Esophagus (tissue), 2 donors: ENCODE measurements at regions not wholly inside any gene's neighbourhood (a gene's known extent, or its start where the extent isn't known, plus 50 kb on each side); places are given as distances from the start of the nearest gene placed in this dataset.
"Not testable (repeated sequence)": the region's sequence is repeated elsewhere in the genome, so short reads cannot be mapped to it uniquely, and the experiment has no call there.

Experiments
- H3K27ac ChIP-seq, 2 donors: one replicate each; pipeline ENCODE4 v1.5.1; 2013; ENCODE audit warnings: low read depth in 2 of 2, mild to moderate bottlenecking in 2 of 2, inconsistent platforms in 1 of 2, low read length in 1 of 2, moderate library complexity in 1 of 2
- H3K27me3 ChIP-seq, 2 donors: one replicate each; pipeline ENCODE4 v1.6.1; 2013; ENCODE audit warnings: low read length in 2 of 2, control low read depth in 1 of 2, mild to moderate bottlenecking in 1 of 2; ENCODE audit not compliant: insufficient read depth in 2 of 2, control insufficient read depth in 1 of 2
- H3K36me3 ChIP-seq, 2 donors: one replicate each; pipeline ENCODE4 v1.6.1; 2013; ENCODE audit warnings: low read length in 1 of 2; ENCODE audit not compliant: control insufficient read depth in 2 of 2, insufficient read depth in 2 of 2
- H3K4me1 ChIP-seq, 2 donors: one replicate each; pipeline ENCODE4 v1.6.1; 2013; ENCODE audit warnings: low read length in 1 of 2; ENCODE audit not compliant: control insufficient read depth in 2 of 2, insufficient read depth in 2 of 2
- H3K4me3 ChIP-seq, 2 donors: one replicate each; pipeline ENCODE4 v1.5.1; 2013; ENCODE audit warnings: low read length in 2 of 2, mild to moderate bottlenecking in 2 of 2, low read depth in 1 of 2, moderate library complexity in 1 of 2
- H3K9me3 ChIP-seq, 2 donors: one replicate each; pipeline ENCODE4 v1.6.1; 2013; ENCODE audit warnings: mild to moderate bottlenecking in 2 of 2, low read depth in 1 of 2, low read length in 1 of 2, moderate library complexity in 1 of 2; ENCODE audit not compliant: control insufficient read depth in 2 of 2, insufficient read depth in 1 of 2
- WGBS, 2 donors: extraction: QIAGEN DNeasy Blood & Tissue Kit; methylation state at CpG; one replicate each; pipeline ENCODE4 v1.1.7; 2013; 5-methylcytosine and 5-hydroxymethylcytosine counted together
- donor health status: healthy with polysubstance abuse.
- donor health status: Bipolar disorder and iron deficiency.

DNA sequence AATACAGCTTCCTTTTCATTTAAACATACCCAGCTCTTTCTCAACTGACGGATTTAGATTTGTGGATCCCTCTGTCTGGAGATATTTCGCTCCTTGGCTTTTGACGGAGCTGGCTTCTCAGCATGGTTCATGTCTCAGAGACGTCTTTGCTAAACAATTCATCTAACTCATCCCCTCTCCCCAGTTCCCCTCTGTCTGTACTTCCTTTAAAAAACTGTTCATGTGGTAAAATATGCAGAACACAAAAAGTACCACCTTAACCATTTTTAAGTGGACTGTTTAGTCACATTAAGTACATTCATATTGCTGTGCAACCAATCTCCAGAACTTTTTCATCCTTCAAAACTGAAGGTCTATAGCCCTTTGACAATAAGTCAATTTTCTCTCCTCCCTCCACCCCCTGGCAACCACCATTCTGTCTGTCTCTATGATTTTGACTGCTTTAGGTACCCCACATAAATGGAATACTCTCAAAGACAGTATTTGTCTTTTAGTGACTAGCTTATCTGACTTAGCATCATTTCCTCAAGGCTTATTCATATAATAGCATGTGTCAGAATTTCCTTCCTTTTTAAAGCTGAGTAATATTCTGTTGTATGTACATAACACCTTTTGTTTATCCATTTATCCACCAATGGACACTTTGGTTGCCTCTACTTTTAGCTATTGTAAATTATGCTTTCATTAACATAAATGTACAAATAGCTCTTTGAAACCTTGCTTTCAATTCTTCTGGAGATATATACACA, 399.8 kb upstream of the SOX5 start:
- WGBS, 2 donors = 92 to 96% methylated on average over 4 of the region's 4 CpGs
- Histone ChIP-seq H3K27ac (no peak overlapping the region), H3K4me1 (no peaks in the 10 kb centered on the region), H3K9me3 (no peaks in the 10 kb centered on the region), H3K4me3 (no peak overlapping the region), H3K27me3 (no peaks in the 10 kb centered on the region), H3K36me3 (no peaks in the 10 kb centered on the region)

DNA sequence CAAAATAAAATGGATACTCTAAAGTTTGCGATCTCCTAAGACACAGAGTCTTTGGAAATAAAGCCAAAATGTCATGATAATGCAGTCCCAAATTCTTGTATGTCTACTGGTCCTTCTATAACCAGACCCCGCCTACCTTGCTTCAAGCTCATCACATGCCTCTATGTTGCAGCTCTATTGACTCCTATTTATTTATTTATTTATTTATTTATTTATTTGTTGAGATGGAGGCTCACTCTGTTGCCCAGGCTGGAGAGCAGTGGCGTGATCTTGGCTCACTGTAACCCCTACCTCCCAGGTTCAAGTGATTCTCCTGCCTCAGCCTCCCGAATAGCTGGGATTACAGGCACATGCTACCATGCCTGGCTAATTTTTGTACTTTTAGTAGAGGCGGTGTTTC, 398.7 kb upstream of the SOX5 start:
- H3K27me3 ChIP-seq, H3K4me1 ChIP-seq, H3K27ac ChIP-seq, H3K9me3 ChIP-seq, H3K4me3 ChIP-seq, H3K36me3 ChIP-seq: not testable (repeated sequence)
- 90 to 97% methylated on average over 5 of the region's 5 CpGs for WGBS, 2 donors

DNA sequence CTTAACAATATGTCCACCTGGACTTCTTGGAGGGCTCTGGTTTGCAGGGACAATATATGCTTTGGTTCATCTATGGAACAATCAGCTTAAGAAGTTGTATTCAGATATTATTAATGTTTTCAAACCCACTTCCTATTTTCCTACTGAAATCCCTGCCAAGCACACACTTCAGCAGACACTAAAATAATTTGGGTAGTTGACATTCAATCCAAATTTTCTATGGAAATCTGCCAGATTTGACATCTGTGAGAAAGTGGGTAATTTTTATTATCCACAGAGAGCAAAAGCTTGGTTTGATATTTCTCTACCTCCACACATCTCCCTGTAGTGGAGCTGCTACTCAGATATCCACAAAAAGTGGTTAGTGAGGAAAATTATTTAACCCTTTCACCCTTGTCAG, 378.8 kb upstream of the SOX5 start:
- no peaks in the 10 kb centered on the region for H3K4me1 ChIP-seq
- H3K4me3 ChIP-seq = no peak overlapping the region
- H3K27me3 ChIP-seq = no peaks in the 10 kb centered on the region
- no peak overlapping the region for H3K27ac ChIP-seq
- no peaks in the 10 kb centered on the region for H3K36me3 ChIP-seq
- no peaks in the 10 kb centered on the region for H3K9me3 ChIP-seq

DNA sequence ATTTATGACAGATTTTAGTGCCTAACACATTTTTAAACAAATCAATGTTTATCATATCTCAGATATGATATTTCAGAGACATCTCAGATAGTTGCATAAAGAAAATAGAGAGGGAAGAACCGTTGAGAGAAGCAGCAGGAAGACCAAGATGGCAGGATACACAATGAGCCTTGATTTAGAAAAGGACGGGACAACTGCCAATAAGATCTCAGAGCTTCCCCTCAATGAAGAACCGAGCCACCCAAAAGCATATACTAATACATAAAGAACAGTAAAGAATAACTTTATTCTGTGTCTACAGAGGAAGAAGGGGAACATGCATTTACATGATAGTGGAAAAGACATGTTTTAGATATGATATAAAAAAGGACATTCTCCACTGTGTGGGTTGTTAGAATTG, 375.9 kb upstream of the SOX5 start:
- Histone ChIP-seq H3K9me3 (no peaks in the 10 kb centered on the region), H3K4me3 (no peak overlapping the region), H3K27me3 (no peaks in the 10 kb centered on the region), H3K36me3 (no peaks in the 10 kb centered on the region), H3K27ac (no peak overlapping the region), H3K4me1 (no peaks in the 10 kb centered on the region)
- WGBS, 2 donors = 79 to 84% methylated on average over 3 of the region's 3 CpGs

DNA sequence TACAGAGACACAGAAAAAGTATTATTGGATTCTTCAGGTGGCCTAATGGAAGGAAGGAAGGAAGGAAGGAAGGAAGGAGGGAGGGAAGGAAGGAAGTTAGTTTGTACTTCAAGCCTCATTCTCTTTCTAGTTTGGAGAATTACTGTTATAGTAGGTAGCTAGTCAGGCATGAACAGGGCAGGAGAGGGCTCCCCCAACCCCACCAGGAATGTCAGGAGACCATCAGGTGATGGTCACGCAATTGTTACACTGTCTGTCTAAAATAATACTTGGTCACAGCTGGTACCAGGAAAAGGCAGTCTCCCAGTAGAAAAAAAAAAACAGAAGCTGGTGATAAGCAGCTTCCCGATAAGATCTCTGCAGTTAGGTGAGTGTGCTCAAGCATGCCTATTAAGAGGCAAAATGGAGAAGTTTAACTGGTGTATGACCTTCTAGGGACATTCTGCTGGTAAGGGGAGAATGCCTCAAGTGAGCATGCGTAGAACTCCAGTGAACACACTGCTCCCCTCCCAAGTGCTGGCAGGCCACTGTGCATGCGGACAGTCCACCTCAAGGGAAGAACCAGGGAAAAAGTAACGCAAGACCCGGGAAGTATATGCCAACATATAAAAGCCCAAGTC, 358.4 kb upstream of the SOX5 start:
- Histone ChIP-seq H3K9me3 (no peaks in the 10 kb centered on the region), H3K36me3 (no peaks in the 10 kb centered on the region), H3K4me3 (no peak overlapping the region), H3K27me3 (no peaks in the 10 kb centered on the region), H3K4me1 (no peaks in the 10 kb centered on the region), H3K27ac (no peak overlapping the region)
- 82 to 88% methylated on average over 6 of the region's 6 CpGs for WGBS, 2 donors

DNA sequence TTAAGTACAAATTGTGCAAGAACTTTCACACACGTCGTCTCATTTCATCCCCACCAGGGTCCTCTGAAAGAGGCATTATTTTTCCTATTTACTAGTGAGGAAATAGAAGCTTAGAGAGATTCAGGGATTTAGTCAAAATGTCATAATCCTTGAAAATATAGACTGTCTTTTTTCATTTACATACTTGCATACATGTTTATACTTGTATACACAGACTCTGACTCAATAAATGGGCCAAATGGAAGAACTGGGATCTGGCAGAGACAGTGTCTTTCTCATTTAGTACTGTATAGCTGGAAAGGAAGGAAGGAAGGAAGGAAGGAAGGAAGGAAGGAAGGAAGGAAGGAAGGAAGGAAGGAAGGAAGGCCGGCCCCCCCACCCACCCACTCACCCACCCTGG, 357.7 kb upstream of the SOX5 start:
- WGBS, 2 donors = 64 to 79% methylated on average over 2 to 3 of the region's 3 CpGs

DNA sequence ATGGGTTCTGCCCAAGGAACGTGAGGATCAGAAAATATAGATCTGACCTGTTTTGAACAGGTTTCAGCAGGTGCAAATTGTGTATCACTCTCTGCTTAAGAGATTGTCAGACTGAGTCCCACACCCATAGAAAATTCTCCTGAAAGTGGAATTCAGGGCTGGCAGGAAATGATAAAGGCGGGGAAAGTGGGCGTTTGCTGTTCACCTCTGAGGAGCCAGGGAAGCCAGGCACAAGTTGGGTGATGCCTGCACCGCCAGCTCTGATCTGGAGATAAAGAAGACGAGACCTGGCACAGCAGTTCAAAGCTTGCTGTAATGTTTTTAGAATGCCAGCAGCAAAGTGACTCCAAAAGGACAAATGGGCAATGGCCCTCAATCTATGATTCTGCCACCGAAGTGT, 356.5 kb upstream of the SOX5 start:
- 55 to 62% methylated on average over 6 of the region's 6 CpGs for WGBS, 2 donors
- Histone ChIP-seq H3K36me3 (no peaks in the 10 kb centered on the region), H3K4me3 (no peak overlapping the region), H3K4me1 (no peaks in the 10 kb centered on the region), H3K27me3 (no peaks in the 10 kb centered on the region), H3K27ac (no peak overlapping the region), H3K9me3 (no peaks in the 10 kb centered on the region)

More for the DNA sequence above, 357.7 kb upstream of the SOX5 start:
- no peaks in the 10 kb centered on the region for H3K4me1 ChIP-seq
- no peak overlapping the region for H3K4me3 ChIP-seq
- H3K36me3 ChIP-seq = no peaks in the 10 kb centered on the region
- H3K27ac ChIP-seq = no peak overlapping the region
- H3K9me3 ChIP-seq = no peaks in the 10 kb centered on the region
- no peaks in the 10 kb centered on the region for H3K27me3 ChIP-seq

DNA sequence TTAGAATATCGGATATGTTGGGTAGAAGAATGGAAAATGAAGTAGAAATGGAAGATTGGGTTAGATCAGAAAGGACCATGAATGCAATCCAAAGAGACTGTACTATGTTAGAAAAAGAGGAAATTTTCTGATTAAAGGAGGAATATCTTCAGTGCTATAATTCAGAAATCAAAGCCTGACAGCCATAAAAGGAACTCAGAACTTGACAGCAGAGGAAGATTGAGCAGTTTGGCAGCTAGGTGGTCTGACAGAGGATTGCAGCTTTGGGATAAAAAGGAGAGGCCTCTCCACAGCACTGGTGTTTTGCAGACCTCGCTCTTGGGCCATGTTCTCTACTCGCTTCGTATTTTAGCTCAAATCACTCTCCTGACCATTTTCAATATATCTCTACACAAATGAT, 354.8 kb upstream of the SOX5 start:
- 91 to 95% methylated on average over 4 of the region's 4 CpGs for WGBS, 2 donors
- no peaks in the 10 kb centered on the region for H3K36me3 ChIP-seq
- no peak overlapping the region for H3K4me3 ChIP-seq

DNA sequence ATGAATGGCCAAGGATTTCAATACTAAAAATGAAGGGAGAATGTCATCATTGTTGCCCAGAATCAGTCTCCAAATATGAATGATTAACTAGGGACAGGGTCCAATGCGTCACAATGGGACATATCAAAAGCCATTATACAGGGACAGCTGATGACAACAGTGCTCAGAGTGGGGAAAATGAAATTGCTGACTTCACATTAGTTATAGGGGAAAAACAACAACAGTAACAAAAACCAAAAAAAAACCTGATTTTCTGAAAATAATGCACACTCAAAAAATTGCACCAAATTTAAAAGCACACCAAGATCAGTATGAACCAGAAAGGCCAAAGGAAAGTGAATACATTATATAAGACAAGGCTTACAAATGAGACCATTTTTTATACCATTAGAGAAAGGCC, 353.2 kb upstream of the SOX5 start:
- Histone ChIP-seq H3K27me3 (no peaks in the 10 kb centered on the region), H3K36me3 (no peaks in the 10 kb centered on the region), H3K9me3 (no peaks in the 10 kb centered on the region), H3K27ac (no peak overlapping the region), H3K4me3 (no peak overlapping the region), H3K4me1 (no peaks in the 10 kb centered on the region)
- WGBS, 2 donors = 63 to 89% methylated on average over 1 of the region's 1 CpG

More for the DNA sequence above, 354.8 kb upstream of the SOX5 start:
- Histone ChIP-seq H3K27me3 (no peaks in the 10 kb centered on the region), H3K4me1 (no peaks in the 10 kb centered on the region), H3K27ac (no peak overlapping the region), H3K9me3 (no peaks in the 10 kb centered on the region)

DNA sequence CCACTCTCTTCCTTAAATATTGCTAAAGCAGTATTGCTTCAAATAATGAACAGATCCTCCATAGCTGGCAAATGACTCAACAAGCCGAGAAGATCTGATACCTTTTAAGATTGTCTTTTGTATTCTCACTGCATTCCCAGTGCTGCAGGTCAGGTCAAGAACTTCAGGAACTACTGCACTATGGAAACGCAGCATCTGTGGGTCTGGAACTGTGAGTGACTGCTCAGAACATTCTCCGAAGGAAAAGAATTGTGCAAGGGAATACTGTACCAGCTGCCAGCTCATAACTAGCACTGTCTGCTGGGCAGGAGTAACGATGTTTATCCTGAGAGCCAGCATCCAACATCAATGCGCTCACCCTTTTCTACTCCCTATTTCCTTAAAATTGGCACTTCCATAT, 348.0 kb upstream of the SOX5 start:
- H3K36me3 ChIP-seq = no peaks in the 10 kb centered on the region
- H3K27ac ChIP-seq = no peak overlapping the region
- no peak overlapping the region for H3K4me3 ChIP-seq
- WGBS, 2 donors = 78 to 83% methylated on average over 5 of the region's 5 CpGs
- H3K9me3 ChIP-seq = no peaks in the 10 kb centered on the region
- no peaks in the 10 kb centered on the region for H3K27me3 ChIP-seq
- no peaks in the 10 kb centered on the region for H3K4me1 ChIP-seq
